Fibroblast of the aortic adventitia (primary cell): ENCODE measurements at regions not wholly inside any gene's neighbourhood (a gene's known extent, or its start where the extent isn't known, plus 50 kb on each side); places are given as distances from the start of the nearest gene placed in this dataset.

Experiments
- DNase-seq: peaks from one replicate; pipeline ENCODE4 v3.0.0-alpha.2; 2010; ENCODE audit warnings: low read depth
- H3K4me3 ChIP-seq: 2 replicates; pipeline ENCODE4 v1.5.1; 2011; ENCODE audit warnings: low read depth, mild to moderate bottlenecking, control low read depth, low read length, moderate library complexity
- CTCF ChIP-seq: IDR thresholded peaks from 2 replicates; pipeline ENCODE4 v1.5.1; 2011; ENCODE audit warnings: mild to moderate bottlenecking, low read length, control low read depth, inconsistent platforms; ENCODE audit not compliant: insufficient read depth

DNA sequence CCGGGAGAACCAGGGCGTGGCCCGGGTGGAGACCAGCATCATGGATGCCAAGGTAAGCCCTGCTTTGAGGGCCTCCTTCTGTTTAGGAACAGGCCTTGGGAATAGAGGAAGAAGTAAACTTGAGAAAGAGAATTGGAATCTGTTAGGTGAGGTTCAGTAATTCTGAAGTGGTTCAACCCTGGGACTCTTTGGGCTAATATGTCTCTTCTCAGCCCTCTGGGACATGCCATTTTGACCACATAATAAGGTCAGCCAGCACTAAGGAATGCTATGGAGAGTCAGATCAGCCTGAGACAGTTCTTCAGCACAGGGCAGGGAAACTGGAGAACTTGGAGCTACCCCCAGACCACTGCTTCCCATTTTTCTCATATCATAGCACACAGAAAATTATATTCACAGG lies 63.3 kb upstream of the PRPS1 start:
- peak; percentile 27 for DNase-seq

DNA sequence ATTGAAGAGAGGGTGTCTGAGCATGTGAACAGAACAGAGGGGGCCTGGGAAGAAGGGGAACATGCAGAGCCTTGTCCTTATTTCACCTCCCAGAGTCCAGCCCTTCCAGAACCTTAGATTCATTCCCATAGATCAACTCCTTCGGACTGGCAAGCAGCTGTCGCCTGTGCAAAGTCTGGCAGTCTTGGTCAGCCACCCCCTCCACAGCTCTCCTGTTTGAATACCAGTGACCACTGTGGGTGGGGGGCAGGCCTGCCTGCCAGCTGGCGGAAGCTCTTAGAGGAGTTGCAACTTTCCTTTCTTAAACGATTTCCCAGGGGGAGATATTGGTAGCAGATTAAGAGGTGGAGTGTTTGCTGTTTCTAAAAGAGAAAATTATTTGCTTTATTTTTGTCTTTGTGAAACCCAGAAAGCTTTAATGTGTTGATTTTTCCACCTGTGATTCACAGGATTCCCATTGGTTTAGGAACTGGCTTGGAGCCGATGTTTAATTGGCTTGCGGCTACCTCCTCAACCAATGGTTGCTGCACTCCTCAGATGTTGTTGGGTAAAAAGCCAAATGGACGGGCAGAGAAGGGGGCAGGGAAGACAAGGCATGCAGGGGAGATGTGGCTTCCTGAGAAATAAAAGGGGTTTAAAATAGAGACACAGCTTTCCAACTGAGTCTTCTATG lies 62.2 kb upstream of the PRPS1 start:
- DNase-seq, result peak; percentile 36
- TF ChIP-seq CTCF, result no peak
- no peak overlapping the region for H3K4me3 ChIP-seq

More for the DNA sequence above, 63.3 kb upstream of the PRPS1 start:
- no peak overlapping the region for H3K4me3 ChIP-seq
- no peak for TF ChIP-seq CTCF

GRCh38 chrX:107566604-107567262 lies 61.6 kb upstream of the PRPS1 start:
- DNase-seq, result peak; percentile 13
- TF ChIP-seq CTCF, result no peak
- H3K4me3 ChIP-seq, result no peak overlapping the region

- TF ChIP-seq CTCF, result no peak
- no peak for DNase-seq
- H3K4me3 ChIP-seq, result no peak overlapping the region
Observed at GRCh38 chrX:107567370-107567769, 60.9 kb upstream of the PRPS1 start.

GRCh38 chrX:107571296-107571998 lies 56.9 kb upstream of the PRPS1 start:
- peak; percentile 85 for DNase-seq
- no peak for TF ChIP-seq CTCF
- no peak overlapping the region for H3K4me3 ChIP-seq

- no peak overlapping the region for H3K4me3 ChIP-seq
- no peak for DNase-seq
- TF ChIP-seq CTCF, result no peak
Observed at GRCh38 chrX:107573016-107573415, 55.3 kb upstream of the PRPS1 start.
